ENCODE measurements at regions not wholly inside any gene's neighbourhood (a gene's known extent, or its start where the extent isn't known, plus 50 kb on each side); places are given as distances from the start of the nearest gene placed in this dataset.

GRCh38 chr11:112859787-112860186, 101.4 kb upstream of the NCAM1 start:
- DNase-seq (ENCODE audit: low spot score) = no peak

GRCh38 chr11:112861356-112861755, 99.9 kb upstream of the NCAM1 start:
- no peak for DNase-seq (ENCODE audit: low spot score)

DNA sequence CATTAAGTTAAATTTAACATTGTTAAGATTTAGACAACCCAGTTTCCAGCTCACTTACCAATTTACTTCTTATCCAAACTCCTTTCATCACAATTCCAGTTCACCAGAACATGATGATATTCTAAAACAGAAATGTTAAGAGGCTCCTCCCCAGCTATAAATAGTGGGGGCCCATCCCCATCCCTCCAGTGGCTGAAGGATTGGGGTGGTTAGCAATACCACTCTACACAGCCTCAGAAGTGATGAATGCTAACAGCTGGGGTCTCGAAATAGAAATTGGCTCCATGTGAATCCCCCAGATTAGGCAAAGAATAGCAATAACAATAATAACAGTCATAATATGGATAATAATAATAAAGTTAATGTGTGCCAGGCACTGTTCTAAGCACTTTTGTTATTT, 97.9 kb upstream of the NCAM1 start:
- no peak for DNase-seq (ENCODE audit: low spot score)

- DNase-seq (ENCODE audit: low spot score) = no peak
These were observed 96.5 kb upstream of the NCAM1 start for GRCh38 chr11:112864672-112865071.

- DNase-seq (ENCODE audit: low spot score) = no peak
These were observed 89.2 kb upstream of the NCAM1 start for GRCh38 chr11:112871909-112872500.

DNA sequence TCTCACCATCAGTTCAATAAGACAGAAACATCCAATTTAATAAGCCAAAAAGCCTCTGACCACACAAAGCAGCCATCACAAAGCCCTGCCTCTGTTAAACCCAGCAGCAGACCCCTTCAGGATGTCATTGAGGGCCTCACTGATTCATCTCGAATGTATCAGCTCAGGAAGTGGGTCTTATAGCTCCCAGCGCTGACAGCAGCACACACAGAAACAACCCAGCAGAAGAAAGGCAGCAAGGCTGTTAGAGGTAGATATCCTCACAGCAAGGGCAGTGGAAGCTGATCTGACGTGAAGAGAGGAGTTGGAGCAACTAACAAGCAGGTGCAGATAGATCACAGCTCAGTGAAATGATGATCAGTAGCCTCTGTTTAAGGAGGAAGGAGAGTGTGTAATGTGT, 86.2 kb upstream of the NCAM1 start:
- DNase-seq (ENCODE audit: low spot score) = no peak

DNA sequence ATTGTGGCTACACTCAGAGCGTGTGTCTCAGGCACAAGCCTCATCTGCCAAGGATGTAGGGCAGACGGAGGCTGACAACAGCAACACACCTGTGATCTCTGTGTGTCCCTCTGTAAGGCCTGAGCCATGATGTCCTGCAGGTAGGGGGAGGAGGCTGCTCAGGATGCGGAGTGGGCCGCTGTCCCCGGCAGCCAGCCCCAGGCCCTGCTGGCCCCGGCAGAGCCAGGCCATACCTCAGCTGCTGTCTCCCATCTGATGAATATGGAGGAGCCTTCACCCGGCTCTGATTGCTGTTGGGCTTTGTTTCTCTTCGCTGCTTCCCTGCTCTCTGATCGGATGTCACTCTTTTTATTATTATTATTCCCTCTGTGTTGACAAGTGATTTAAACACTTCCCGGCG, 83.6 kb upstream of the NCAM1 start:
- no peak for DNase-seq (ENCODE audit: low spot score)

GRCh38 chr11:112878033-112878601, 83.1 kb upstream of the NCAM1 start:
- DNase-seq (ENCODE audit: low spot score) = no peak

DNA sequence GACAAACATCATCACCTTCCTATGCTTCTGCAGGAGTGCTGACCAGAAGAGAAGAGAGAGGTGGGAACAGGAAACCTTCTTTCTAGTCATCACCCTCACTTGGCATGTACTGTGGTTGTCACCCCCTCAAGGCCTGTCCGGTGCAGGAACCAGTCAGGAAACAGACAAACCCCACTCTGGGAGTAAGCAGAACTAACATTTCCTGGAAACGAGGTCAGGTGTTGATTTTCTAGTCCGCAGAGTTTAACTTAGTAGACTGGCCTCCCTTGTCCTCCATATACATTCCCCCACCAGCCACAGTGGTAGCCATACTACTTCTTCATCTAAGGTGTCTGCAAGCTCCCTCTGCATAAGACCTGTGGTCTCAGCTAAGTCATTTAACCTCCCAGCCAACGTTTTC, 80.7 kb upstream of the NCAM1 start:
- DNase-seq (ENCODE audit: low spot score) = no peak

- peak; percentile 98 for DNase-seq (ENCODE audit: low spot score)
These were observed 79.8 kb upstream of the NCAM1 start for GRCh38 chr11:112881461-112881860.

- DNase-seq (ENCODE audit: low spot score) = no peak
These were observed 78.5 kb upstream of the NCAM1 start for GRCh38 chr11:112882494-112883381.

- no peak for DNase-seq (ENCODE audit: low spot score)
These were observed 77.0 kb upstream of the NCAM1 start for GRCh38 chr11:112884012-112884767.

DNA sequence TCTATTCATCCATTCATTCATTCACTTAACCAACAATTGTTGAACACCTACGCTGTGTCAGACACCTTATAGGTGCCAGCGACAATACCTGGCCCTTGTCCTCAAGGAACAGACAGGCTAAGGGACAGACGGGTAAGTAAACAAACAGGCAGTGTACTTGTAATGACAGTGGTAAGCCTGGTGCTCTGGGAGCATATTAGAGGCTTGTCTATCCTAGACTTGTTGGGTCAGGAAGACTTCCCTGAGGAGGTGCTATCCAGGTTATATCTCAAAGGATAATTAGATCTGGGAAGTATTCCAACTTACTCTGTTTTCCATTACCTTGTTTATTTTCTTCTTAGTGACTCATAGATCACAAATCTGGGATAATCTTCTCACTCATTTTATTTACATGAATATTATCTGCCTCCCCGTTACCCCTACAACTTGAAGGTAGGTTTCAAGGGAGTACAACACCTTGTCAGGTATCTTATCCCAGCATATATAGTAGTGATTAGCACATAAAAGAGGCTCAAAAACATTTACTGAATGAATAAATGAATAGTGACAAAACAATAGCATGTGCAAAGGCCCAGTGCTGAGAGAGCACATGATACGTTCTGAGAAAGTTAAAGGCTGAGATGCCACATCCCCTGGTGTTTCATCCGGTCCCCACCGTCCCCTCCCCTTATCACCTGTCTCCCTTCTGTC, 75.3 kb upstream of the NCAM1 start:
- DNase-seq (ENCODE audit: low spot score) = no peak

GRCh38 chr11:112886434-112887370, 74.5 kb upstream of the NCAM1 start:
- no peak for DNase-seq (ENCODE audit: low spot score)

GRCh38 chr11:112889446-112889845, 71.8 kb upstream of the NCAM1 start:
- peak; percentile 89 for DNase-seq (ENCODE audit: low spot score)

GRCh38 chr11:112899235-112900006, 61.8 kb upstream of the NCAM1 start:
- DNase-seq (ENCODE audit: low spot score) = no peak

GRCh38 chr11:112901924-112902323, 59.3 kb upstream of the NCAM1 start:
- DNase-seq (ENCODE audit: low spot score) = no peak

DNA sequence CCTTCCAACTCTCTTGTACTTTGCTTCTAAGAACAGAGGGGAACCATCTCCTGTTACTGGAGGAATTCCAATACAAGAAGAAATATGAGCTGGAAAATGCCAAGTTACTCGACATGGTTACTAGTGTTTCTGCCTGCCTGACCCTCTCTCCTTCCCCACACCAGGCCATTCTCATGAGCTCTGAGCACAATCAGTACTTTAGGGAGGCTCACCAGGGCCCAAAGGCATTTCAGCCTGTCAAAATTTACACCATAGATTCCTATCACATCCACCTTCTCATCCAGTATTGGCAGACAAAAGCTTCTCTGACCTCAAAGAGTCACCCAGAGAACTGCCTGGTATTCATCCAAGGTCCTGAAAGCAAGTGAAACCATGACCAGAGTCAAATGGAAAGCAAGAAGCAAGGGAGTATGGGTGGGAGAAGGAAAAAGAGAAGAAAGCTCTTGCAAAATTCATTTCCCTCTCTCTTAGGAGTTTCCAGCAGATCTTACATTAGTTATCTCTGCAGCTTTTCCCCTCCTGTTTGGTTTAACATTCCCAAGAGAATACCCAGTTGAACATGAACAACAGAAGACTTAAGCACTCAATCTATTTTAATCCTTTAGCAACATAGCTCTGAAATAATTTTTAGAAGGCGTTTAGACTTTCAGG, 58.7 kb upstream of the NCAM1 start:
- DNase-seq (ENCODE audit: low spot score) = no peak

DNA sequence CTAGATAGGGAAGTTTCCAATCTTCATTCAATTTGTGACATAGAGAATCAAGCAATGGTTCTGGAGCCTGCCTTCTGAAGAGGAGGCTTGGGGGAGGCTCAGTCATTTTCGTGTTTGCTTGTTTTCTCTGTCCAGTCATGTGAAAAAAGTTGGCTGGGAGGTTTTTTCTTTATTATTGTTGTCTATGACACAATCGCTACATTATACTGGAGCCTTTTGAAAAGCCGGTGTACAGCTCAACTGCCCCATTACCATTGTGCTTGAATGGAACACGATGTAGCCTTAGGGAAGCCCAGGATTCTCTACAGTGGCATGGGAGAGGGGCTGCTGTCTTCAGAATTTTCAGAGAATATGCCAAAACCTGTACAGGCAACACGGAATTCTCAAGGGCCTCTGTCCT, 57.9 kb upstream of the NCAM1 start:
- DNase-seq (ENCODE audit: low spot score) = peak; percentile 97

DNA sequence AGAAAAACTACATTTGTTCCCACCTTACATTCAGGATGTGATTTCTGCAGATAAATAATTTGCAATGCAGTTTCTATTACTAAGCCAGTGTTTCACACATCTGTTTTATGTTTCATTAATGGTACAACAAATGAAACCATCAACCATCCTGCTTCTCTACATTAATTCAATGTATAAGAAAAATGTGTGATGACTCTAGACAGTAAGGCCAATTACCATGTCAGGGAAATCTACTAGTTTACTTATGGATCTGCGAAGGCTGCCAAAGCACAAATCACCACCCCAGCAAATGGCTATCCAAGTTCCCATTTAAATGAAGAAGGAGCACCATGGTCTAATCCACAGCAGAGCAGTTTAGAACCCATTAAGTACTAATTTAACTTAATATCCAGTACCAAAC, 50.1 kb upstream of the NCAM1 start:
- DNase-seq (ENCODE audit: low spot score) = no peak
